HG03565 (cell line): ENCODE measurements at regions not wholly inside any gene's neighbourhood (a gene's known extent, or its start where the extent isn't known, plus 50 kb on each side); places are given as distances from the start of the nearest gene placed in this dataset.
"Not testable (repeated sequence)": the region's sequence is repeated elsewhere in the genome, so short reads cannot be mapped to it uniquely, and the experiment has no call there.

Experiments
- ATAC-seq: cut with Tn5 transposase; IDR thresholded peaks from one replicate; pipeline ENCODE4 v1.9.1; 2021; ENCODE audit warnings: mild to moderate bottlenecking, moderate library complexity; ENCODE audit not compliant: unreplicated experiment

- no peak for ATAC-seq
Measured at GRCh38 chr15:81940467-81941451, 105.1 kb downstream of the MEX3B start.

- no peak for ATAC-seq
Measured at GRCh38 chr15:81939604-81940440, 106.0 kb downstream of the MEX3B start.

GRCh38 chr15:81937189-81937588 lies 108.6 kb downstream of the MEX3B start:
- ATAC-seq, result no peak

- no peak for ATAC-seq
Measured at GRCh38 chr15:81930582-81931369, 115.0 kb downstream of the MEX3B start.

- ATAC-seq, result no peak
Measured at GRCh38 chr15:81929557-81929956, 116.3 kb downstream of the MEX3B start.

DNA sequence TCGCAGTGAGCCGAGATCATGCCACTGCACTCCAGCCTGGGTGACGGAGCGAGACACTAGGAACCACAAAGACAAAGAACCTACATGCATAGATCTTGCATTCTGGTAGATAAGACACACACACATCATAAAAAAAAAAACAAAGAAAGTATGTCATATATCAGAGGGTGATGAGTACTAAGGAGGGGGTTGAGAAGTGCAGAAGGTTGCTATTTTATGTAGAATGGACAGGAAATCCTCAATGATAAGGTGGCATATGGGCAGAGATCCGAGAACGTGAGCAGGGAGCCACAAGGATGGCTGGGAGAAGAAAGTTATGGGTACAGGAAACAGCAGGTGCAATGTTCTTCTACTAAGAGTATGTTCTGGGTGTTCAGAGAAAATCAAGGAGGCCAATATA lies 118.8 kb downstream of the MEX3B start:
- ATAC-seq, result no peak

- no peak for ATAC-seq
Measured at GRCh38 chr15:81924729-81925128, 121.1 kb downstream of the MEX3B start.

GRCh38 chr15:81923561-81924350 lies 122.1 kb downstream of the MEX3B start:
- no peak for ATAC-seq

GRCh38 chr15:81922143-81922542 lies 123.7 kb downstream of the MEX3B start:
- ATAC-seq, result no peak

DNA sequence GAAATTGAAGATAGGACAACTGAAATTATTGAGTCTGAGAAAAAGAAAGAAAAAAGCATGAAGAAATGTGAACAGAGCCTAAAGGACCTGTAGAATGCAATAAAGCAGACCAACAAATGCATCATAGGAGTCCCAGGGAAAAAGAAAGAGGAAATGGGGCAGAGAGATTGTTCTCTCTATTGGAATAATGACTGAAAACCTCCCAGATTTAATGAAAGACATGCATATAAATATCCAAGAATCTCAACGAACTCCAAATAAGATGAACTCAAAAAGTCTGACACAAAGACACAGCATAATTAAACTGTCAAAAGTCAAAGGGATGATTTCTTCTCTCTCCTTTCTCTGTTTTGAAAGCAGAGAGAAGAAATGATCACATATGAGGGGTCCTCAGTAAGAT lies 124.7 kb downstream of the MEX3B start:
- ATAC-seq, result no peak

DNA sequence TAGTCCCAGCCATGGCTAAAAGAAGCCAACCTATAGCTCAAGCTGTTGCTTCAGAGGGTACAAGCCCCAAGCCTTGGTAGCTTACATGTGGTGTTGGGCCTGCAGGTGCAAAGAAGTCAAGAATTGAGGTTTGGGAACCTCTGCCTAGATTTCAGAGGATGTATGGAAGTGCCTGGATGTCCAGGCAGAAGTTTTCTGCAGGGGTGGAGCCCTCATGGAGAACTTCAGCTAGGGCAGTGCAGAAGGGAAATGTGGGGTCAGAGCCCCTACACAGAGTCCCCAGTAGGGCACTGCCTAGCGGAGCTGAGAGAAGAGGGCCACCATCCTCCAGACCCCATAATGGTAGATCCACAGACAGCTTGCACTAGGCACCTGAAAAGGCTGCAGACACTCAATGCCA lies 127.1 kb downstream of the MEX3B start:
- not testable (repeated sequence) for ATAC-seq

DNA sequence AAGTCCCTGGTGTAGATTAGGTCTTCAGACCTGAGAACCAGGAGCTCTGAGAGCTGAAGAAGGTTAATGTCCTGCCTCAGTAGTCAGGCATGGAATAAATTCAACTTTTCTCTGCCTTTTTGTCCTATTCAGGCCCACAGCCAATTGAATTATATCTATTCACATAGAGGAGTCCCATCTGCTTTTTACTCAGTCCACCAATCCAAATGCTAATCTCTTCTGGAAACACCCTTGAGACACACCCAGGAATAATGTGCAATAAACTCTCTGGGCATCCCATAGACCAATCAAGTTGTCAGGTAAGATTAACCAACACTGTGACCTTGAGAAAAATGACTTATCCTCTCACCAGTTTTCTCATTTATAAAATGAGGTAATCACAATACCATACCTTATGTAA lies 129.4 kb downstream of the MEX3B start:
- ATAC-seq, result no peak

DNA sequence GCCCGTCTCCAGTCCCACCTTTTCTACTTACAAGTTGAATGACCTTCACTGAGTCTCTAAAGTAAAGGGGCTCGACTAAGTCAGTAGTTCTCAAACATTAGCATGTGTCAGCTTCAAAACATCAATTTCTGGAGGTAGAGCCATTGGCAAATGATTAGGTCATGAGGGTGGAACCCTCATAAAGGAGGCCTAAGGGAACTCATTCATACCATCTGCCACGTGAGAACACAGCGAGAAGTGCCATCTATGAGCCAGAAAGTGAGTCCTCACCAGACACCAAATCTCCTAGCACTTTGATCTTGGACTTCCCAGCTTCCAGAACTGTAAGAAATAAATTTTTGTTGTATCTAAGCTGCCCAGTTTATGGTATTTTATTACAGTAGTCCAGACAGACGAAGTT lies 129.8 kb downstream of the MEX3B start:
- no peak for ATAC-seq

DNA sequence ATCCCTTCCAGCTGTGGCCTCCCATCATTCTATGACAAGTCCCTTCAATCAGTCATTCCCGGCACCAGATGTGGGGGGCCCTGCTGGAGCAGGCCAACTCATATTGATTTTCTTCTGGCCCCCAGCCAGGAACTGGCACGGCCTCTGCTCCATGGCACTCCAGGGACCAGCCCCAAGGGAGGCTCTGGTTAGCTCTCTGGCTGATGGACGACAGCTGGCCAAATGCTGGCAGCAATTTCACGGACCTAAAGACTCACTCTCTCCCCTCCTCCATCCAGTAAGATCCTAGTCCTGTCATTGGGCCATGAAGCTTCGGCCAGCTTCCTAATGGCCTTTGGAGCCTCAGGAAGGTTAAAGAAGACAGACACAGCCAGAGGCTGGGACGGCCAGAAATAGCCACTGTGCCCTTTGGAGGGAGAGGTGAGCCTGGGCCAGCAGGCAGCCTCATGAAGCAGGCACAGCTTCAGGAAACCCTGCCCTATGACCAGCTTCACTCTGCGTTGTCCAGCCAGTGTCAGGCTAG lies 131.0 kb downstream of the MEX3B start:
- ATAC-seq, result no peak

- ATAC-seq, result no peak
Measured at GRCh38 chr15:81914333-81914732, 131.5 kb downstream of the MEX3B start.

DNA sequence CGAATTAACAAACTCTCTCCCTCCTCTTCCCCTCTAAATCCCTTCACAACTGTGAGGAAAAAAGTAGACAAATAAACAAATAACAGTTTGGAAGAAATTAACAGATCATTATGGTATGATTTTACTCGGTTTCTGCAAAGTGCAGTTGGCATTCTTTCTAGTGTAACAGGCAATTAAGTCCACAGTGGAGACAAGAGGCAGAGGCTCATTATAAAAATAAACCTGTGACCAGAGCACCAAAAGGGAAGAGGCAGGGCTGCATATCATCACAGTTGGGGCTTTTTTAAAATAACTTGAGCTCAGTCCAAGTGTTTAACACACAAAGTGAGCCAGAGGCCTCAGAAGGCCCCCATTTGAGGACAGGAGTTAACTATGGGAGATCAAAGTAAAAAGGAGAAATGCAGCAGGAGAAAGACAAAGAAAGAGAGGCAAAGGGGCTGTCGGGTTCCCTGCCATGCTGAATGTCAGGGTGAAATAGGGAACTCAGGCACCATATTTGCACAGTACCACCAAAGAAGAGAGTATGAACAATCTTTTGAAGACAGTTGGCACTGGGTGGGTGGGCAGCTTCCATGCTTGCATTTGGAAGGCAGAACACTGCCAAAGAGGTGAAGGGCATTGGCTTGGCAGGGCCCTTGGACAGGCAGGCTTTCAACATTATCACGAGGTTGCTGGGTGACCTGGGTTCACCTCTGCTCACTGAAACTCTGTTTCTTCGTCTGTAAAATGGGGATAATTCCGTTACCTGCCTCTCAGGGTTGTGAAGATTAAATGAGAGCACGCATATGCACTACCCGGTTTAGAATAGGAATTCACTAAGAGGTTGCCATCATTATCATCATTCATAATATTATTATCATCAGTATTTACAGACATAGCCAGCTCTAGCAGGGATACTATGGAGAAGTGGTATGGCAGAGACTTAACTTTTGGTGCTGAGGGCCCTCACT lies 134.5 kb downstream of the MEX3B start:
- no peak for ATAC-seq

DNA sequence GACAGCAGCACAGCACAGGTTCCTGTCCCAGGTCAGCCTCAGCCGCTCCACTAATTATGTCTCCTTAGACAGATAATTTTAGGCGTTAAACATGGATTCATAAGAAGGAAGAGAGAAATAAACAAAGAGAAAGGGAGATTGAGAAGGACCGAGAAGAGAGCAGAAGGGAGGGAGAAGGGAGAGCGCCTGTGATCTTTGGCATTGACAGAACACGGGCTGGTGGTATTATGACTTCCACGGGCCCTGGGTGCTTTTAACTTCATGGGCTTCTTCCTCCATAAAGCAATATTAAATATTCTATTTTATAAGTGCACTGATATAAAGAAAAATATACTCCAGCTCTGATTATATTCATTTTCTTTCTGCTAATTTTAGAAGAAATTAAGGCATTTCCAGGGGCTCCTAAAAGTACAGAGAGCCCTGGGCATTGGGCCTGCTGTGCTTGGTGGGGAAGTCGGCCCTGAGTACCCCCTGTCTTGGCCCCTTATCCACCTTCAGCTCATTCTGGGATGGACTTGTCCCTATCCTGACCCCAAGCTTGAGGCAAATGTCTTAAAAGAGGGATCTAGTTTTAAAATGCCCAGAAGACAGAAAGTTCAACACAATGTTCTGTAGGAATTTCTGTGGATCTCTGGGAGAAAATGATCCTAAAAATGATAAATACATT lies 135.3 kb downstream of the MEX3B start:
- ATAC-seq, result no peak

DNA sequence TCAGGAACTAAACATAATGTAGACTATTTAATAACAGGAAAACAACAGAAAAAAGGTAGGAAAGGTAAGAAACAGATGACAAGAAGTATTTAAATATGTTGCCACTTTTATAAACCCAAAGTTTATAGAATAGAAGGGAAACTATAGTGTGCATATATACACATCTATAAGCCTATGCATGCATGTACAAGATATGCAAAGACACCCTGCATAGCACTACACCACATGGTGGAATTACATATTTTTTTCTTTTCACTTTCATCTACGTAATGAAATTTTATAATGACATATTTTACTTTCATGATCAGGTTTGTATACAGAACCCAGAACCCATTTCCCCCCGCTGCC lies 136.8 kb downstream of the MEX3B start:
- no peak for ATAC-seq
